GM12872 (cell line): ENCODE measurements at regions not wholly inside any gene's neighbourhood (a gene's known extent, or its start where the extent isn't known, plus 50 kb on each side); places are given as distances from the start of the nearest gene placed in this dataset.

Experiments used
- CTCF ChIP-seq: IDR thresholded peaks from 3 replicates; pipeline ENCODE4 v1.5.1; 2011; ENCODE audit warnings: low read depth, mild to moderate bottlenecking, low read length, moderate library complexity; ENCODE audit not compliant: insufficient read depth

GRCh38 chr10:4190876-4191275, 405.9 kb upstream of the KLF6 start:
- TF ChIP-seq CTCF = no peak

GRCh38 chr10:4189281-4189680, 404.3 kb upstream of the KLF6 start:
- TF ChIP-seq CTCF = no peak

- no peak for TF ChIP-seq CTCF
Measured at GRCh38 chr10:4188406-4188805, 403.4 kb upstream of the KLF6 start.

- TF ChIP-seq CTCF = no peak
Measured at GRCh38 chr10:4186849-4187540, 402.0 kb upstream of the KLF6 start.

GRCh38 chr10:4183761-4184261, 398.8 kb upstream of the KLF6 start:
- TF ChIP-seq CTCF = no peak

- TF ChIP-seq CTCF = no peak
Measured at GRCh38 chr10:4181621-4182049, 396.6 kb upstream of the KLF6 start.

GRCh38 chr10:4181081-4181480, 396.1 kb upstream of the KLF6 start:
- TF ChIP-seq CTCF = no peak
